Brain microvascular endothelial cell (primary cell): ENCODE measurements at regions not wholly inside any gene's neighbourhood (a gene's known extent, or its start where the extent isn't known, plus 50 kb on each side); places are given as distances from the start of the nearest gene placed in this dataset.

Experiments used
- DNase-seq: peaks from one replicate; pipeline ENCODE4 v3.0.0-alpha.2; 2020
- H3K27ac ChIP-seq: fragments of 250-450 bp; sonication (Bioruptor Pico); 2 replicates; pipeline ENCODE4 v1.5.1; 2020; ENCODE audit warnings: mild to moderate bottlenecking, moderate library complexity
- H3K27me3 ChIP-seq: fragments of 250-450 bp; sonication (Bioruptor Pico); replicated peaks from 2 replicates; pipeline ENCODE4 v1.5.1; 2020; ENCODE audit warnings: mild to moderate bottlenecking
- H3K36me3 ChIP-seq: fragments of 250-450 bp; sonication (Bioruptor Pico); replicated peaks from 2 replicates; pipeline ENCODE4 v1.5.1; 2020; ENCODE audit warnings: mild to moderate bottlenecking
- H3K4me3 ChIP-seq: 2 replicates; pipeline ENCODE4 v1.5.1; 2011; ENCODE audit warnings: low read depth, mild to moderate bottlenecking, control low read depth, low read length, moderate library complexity
- CTCF ChIP-seq: IDR thresholded peaks from 2 replicates; pipeline ENCODE4 v1.5.1; 2011; ENCODE audit warnings: low read depth, mild to moderate bottlenecking, moderate library complexity, low read length, control low read depth, inconsistent platforms; ENCODE audit errors: missing control alignments
- in situ Hi-C: cut with HindIII; loops from 2 replicates; pipeline ENCODE4 v1.10.0; 2017; ENCODE audit warnings: low sequenced_read_pairs, low pct_ligation_motif_present

- Histone ChIP-seq H3K4me3 (no peak overlapping the region), H3K27me3 (no peaks in the 10 kb centered on the region), H3K36me3 (no peaks in the 10 kb centered on the region), H3K27ac (no peak overlapping the region)
- TF ChIP-seq CTCF, result no peak
- in situ Hi-C loops, result no loop called here
- DNase-seq, result no peak
These were observed 95.4 kb downstream of the PJA1 start for GRCh38 chrX:69069876-69070275.

GRCh38 chrX:69069086-69069445 lies 96.2 kb downstream of the PJA1 start:
- TF ChIP-seq CTCF, result no peak
- in situ Hi-C loops, result no loop called here
- H3K27ac ChIP-seq, result no peak overlapping the region

GRCh38 chrX:69068301-69069085 lies 96.8 kb downstream of the PJA1 start:
- in situ Hi-C loops, result no loop called here
- H3K27me3 ChIP-seq, result no peaks in the 10 kb centered on the region
- no peak overlapping the region for H3K4me3 ChIP-seq
- H3K27ac ChIP-seq, result no peak overlapping the region
- H3K36me3 ChIP-seq, result no peaks in the 10 kb centered on the region
- TF ChIP-seq CTCF, result no peak
- no peak for DNase-seq

More at GRCh38 chrX:69069086-69069445, 96.2 kb downstream of the PJA1 start:
- Histone ChIP-seq H3K36me3 (no peaks in the 10 kb centered on the region), H3K4me3 (no peak overlapping the region), H3K27me3 (no peaks in the 10 kb centered on the region)
- no peak for DNase-seq

GRCh38 chrX:69067841-69068240 lies 97.4 kb downstream of the PJA1 start:
- no peak for TF ChIP-seq CTCF
- no peak for DNase-seq
- Histone ChIP-seq H3K27me3 (no peaks in the 10 kb centered on the region), H3K27ac (no peak overlapping the region), H3K36me3 (no peaks in the 10 kb centered on the region), H3K4me3 (no peak overlapping the region)
- in situ Hi-C loops, result no loop called here

GRCh38 chrX:69066966-69067525 lies 98.2 kb downstream of the PJA1 start:
- no peak for DNase-seq
- TF ChIP-seq CTCF, result no peak
- no peak overlapping the region for H3K4me3 ChIP-seq
- no peak overlapping the region for H3K27ac ChIP-seq
- no peaks in the 10 kb centered on the region for H3K27me3 ChIP-seq
- H3K36me3 ChIP-seq, result no peaks in the 10 kb centered on the region
- in situ Hi-C loops, result no loop called here
